Adrenal gland (tissue), 9 donors: ENCODE measurements at regions not wholly inside any gene's neighbourhood (a gene's known extent, or its start where the extent isn't known, plus 50 kb on each side); places are given as distances from the start of the nearest gene placed in this dataset.

Source experiments
- DNase-seq, 7 donors: peaks; one replicate each; pipeline ENCODE4 v3.0.0-alpha.2; 2019 to 2020
- H3K27ac ChIP-seq, 5 donors: fragments of 200-600 bp; sonication (generic) in 4 of 5; 1 replicate in 3 of 5; 2 replicates in 2 of 5; pipeline versions ENCODE4 v1.5.1 to v1.8.0; 2016 to 2020; ENCODE audit warnings: mild to moderate bottlenecking in 1 of 5
- H3K27me3 ChIP-seq: fragments of 200-600 bp; 2 replicates; pipeline ENCODE4 v1.8.0; 2021
- H3K36me3 ChIP-seq, 2 donors: fragments of 200-600 bp; replicated peaks in 1 of 2; 1 replicate in 1 of 2; 2 replicates in 1 of 2; pipeline versions ENCODE4 v1.5.1 to v1.8.0; 2018 to 2022
- H3K4me1 ChIP-seq, 2 donors: fragments of 200-600 bp; replicated peaks in 1 of 2; 1 replicate in 1 of 2; 2 replicates in 1 of 2; pipeline versions ENCODE4 v1.5.1 to v1.8.0; 2018 to 2021
- H3K4me3 ChIP-seq, 4 donors: fragments of 200-600 bp; sonication (generic) in 3 of 4; one replicate each; pipeline ENCODE4 v1.5.1; 2016 to 2018
- H3K9me3 ChIP-seq, 3 donors: fragments of 200-600 bp; sonication (generic) in 1 of 3; replicated peaks in 1 of 3; 1 replicate in 2 of 3; 2 replicates in 1 of 3; pipeline versions ENCODE4 v1.5.1 to v1.8.0; 2016 to 2021
- POLR2A ChIP-seq, 2 donors: fragments of 450-650 bp; IDR thresholded peaks; one replicate each; pipeline ENCODE4 v1.6.1; 2017; ENCODE audit warnings: antibody characterized with exemption in 2 of 2, mild to moderate bottlenecking in 2 of 2, moderate library complexity in 1 of 2
- WGBS, 4 donors: extraction: QIAGEN DNeasy Blood & Tissue Kit in 2 of 4; methylation state at CpG; one replicate each; pipeline versions ENCODE4 v1.1.5 to v1.1.7; 2013 to 2017; 5-methylcytosine and 5-hydroxymethylcytosine counted together
- intact Hi-C, 2 donors: fragments of 100-400 bp; cut with DNase I; formaldehyde crosslinking; loops; one replicate each; pipeline versions ENCODE4 v1.14.1 to v1.15.0; 2022 to 2023
- TF ChIP-seq, protein P1 (sequence below), 6 experiments: fragments of 450-650 bp in 4 of 6; fragments of 200-600 bp in 2 of 6; sonication (generic) in 1 of 6; IDR thresholded peaks; 1 replicate in 5 of 6; 2 replicates in 1 of 6; pipeline versions ENCODE4 v1.5.1 to v1.8.0; 2016 to 2021; ENCODE audit warnings: antibody characterized with exemption in 6 of 6, mild to moderate bottlenecking in 2 of 6, moderate library complexity in 1 of 6
- donor health status: healthy with polysubstance abuse.
- donor health status: Bipolar disorder and iron deficiency.
- donor health status: DM: yes; HTN: yes; CAD: no.
- donor health status: DM: no; HTN: no; CAD: no.
- donor health status: DM: no; HTN: no; CAD: no.

DNA sequence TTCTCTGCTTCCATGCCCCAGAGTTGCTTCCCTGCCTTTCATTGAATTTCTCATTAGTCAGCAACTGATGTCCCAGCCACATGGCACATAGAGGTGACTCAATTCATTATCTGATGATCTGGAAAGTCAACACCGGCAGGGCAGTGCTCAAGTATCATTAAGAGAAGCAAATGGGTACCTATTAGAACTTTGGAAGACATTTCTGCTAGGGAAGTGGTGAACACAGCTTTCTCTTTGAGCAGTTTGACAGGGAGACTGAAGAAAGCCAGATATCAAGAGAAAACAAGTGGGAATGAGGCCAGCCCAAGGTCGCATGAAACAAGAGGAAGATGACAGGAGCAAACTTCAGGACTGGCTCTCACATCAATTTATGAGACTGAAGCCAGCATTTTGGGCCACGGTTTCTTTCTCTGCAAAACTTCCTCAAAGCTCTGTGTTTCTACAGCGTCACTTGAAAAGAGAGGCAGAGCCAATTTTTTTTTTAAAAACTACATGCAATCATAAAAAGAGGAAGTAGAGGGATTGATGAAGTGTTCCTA lies 108.3 kb upstream of the RPS6KA3 start:
- WGBS, 4 donors, result 2 to 45% (median 18%) methylated on average over 4 of the region's 4 CpGs
- Histone ChIP-seq H3K4me3 (no peak overlapping the region), H3K4me1 (no peaks in the 10 kb centered on the region), H3K9me3 (no peaks in the 10 kb centered on the region), H3K27me3 (peaks cover 14% of the 10 kb centered on the region), H3K36me3 (no peaks in the 10 kb centered on the region), H3K27ac (peak overlapping the region in 1 of 5 donors; percentile 72)
- intact Hi-C loops, result no loop called here
- peak in 3 of 7 donors; percentile 27 to 54 (median 28) for DNase-seq
- TF ChIP-seq, protein P1, sequence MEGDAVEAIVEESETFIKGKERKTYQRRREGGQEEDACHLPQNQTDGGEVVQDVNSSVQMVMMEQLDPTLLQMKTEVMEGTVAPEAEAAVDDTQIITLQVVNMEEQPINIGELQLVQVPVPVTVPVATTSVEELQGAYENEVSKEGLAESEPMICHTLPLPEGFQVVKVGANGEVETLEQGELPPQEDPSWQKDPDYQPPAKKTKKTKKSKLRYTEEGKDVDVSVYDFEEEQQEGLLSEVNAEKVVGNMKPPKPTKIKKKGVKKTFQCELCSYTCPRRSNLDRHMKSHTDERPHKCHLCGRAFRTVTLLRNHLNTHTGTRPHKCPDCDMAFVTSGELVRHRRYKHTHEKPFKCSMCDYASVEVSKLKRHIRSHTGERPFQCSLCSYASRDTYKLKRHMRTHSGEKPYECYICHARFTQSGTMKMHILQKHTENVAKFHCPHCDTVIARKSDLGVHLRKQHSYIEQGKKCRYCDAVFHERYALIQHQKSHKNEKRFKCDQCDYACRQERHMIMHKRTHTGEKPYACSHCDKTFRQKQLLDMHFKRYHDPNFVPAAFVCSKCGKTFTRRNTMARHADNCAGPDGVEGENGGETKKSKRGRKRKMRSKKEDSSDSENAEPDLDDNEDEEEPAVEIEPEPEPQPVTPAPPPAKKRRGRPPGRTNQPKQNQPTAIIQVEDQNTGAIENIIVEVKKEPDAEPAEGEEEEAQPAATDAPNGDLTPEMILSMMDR (IDR thresholded peaks at IDR 0.05), result no peak
- no peak for TF ChIP-seq POLR2A (IDR thresholded peaks at IDR 0.05)

DNA sequence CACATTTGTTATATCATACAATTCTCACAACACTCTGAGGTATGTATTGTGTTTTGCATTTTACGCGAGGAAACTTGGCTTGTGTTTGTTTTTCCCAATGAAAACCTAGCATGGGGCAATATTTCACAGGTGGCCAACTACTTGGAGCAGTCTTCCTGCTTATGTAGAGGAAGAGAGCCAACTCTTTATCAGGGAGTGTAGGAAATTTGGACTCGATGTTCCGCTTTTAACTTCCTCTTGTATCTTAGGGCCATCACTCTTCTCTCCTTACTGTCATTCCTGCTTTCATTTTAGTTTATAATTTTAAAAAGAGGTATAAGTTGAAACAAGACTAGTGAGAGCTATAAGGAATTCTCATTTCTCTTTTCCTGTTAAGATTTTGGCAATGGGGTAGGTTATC lies 107.7 kb upstream of the RPS6KA3 start:
- TF ChIP-seq, protein P1 (IDR thresholded peaks at IDR 0.05), result no peak
- TF ChIP-seq POLR2A (IDR thresholded peaks at IDR 0.05), result no peak
- intact Hi-C loops, result no loop called here
- H3K27ac ChIP-seq, result peak overlapping the region in 1 of 5 donors; percentile 72
- H3K36me3 ChIP-seq, result no peaks in the 10 kb centered on the region
- H3K4me3 ChIP-seq, result no peak overlapping the region
- H3K27me3 ChIP-seq, result peaks cover 14% of the 10 kb centered on the region
- DNase-seq, result no peak
- H3K9me3 ChIP-seq, result no peaks in the 10 kb centered on the region
- WGBS, 4 donors, result 18 to 73% (median 55%) methylated on average over 2 to 4 of the region's 4 CpGs
- H3K4me1 ChIP-seq, result no peaks in the 10 kb centered on the region

DNA sequence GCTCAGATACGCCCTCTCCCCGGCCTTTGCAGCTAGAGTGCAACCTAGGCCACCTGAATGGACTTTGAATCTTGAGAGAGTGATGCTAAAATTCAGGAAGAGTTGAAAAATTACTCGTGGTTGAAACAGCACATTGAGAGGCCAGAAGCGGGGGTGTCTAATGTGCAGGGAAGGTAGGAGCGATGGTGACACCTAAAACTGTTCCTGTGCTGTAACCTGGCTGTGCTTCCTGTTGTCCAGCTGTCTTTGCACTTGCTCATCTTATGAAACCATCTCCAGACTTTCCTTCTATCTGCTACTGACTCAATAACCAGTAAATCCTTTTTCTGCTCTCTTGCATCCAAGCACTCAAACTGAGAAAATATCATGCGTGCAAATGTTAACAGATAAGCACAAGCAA lies 106.4 kb upstream of the RPS6KA3 start:
- H3K9me3 ChIP-seq, result no peaks in the 10 kb centered on the region
- H3K36me3 ChIP-seq, result no peaks in the 10 kb centered on the region
- intact Hi-C loops, result no loop called here
- TF ChIP-seq POLR2A (IDR thresholded peaks at IDR 0.05), result no peak
- TF ChIP-seq, protein P1 (IDR thresholded peaks at IDR 0.05), result no peak
- no peak for DNase-seq
- 75 to 90% (median 82%) methylated on average over 6 of the region's 6 CpGs for WGBS, 4 donors
- peaks cover 14% of the 10 kb centered on the region for H3K27me3 ChIP-seq
- H3K27ac ChIP-seq, result no peak overlapping the region
- no peak overlapping the region for H3K4me3 ChIP-seq
- H3K4me1 ChIP-seq, result no peaks in the 10 kb centered on the region

DNA sequence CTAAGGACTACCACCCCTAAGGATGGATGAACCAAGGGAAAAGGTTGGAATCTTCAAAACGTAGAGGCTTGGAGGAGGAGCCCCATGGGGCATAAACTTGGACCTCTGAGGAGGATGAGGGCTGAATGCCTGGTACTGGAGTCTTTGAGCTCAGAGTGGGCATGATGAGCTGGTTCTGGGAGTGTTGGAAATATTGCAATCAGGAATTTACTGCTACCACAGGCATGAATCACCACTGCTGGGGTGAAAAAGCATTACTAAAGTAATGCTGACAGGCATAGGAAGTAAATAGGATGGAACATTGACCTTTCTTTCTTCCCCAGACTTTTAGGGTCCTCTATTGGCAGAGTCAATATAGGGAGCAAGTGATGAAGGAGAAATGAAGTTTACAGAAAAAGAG lies 105.8 kb upstream of the RPS6KA3 start:
- Histone ChIP-seq H3K4me3 (no peak overlapping the region), H3K27ac (no peak overlapping the region), H3K4me1 (no peaks in the 10 kb centered on the region), H3K36me3 (no peaks in the 10 kb centered on the region), H3K27me3 (peaks cover 14% of the 10 kb centered on the region), H3K9me3 (no peaks in the 10 kb centered on the region)
- intact Hi-C loops, result no loop called here
- WGBS, 4 donors, result 37 to 62% (median 49%) methylated on average over 1 of the region's 1 CpG
- TF ChIP-seq POLR2A (IDR thresholded peaks at IDR 0.05), result no peak
- TF ChIP-seq, protein P1 (IDR thresholded peaks at IDR 0.05), result no peak
- DNase-seq, result no peak
